ENCODE measurements at regions not wholly inside any gene's neighbourhood (a gene's known extent, or its start where the extent isn't known, plus 50 kb on each side); places are given as distances from the start of the nearest gene placed in this dataset.
A peak's percentile ranks its signal among the peaks of the same experiment; 100 is the strongest.

DNA sequence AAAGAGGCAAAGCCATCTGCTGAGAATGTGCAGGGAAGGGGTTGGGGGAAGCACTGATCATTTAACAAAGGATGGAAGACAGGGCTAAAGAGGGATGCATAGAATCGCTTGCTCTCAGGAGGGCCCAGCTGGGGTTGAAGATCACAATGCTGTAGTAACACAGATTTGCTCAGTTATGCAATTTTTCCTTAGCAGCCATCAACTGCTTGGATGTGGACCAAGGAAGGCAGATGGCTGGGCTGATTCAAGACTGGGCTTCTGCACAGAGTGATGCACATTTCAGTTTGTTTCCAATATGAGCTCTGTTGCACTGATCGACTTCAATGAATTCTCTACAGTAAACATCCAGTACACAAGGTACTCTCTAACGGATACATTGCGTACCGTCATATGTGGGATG, 127.8 kb upstream of the TBL1X start:
- no peak for ATAC-seq
- H3K27ac ChIP-seq, result no peak overlapping the region
- peak in 2 of 4 donors; percentile 59 to 75 for DNase-seq
- H3K27me3 ChIP-seq, result no peaks in the 10 kb centered on the region
- peaks cover 0 to 17% of the 10 kb centered on the region in 2 donors for H3K4me1 ChIP-seq
- no peak overlapping the region for H3K4me3 ChIP-seq
- intact Hi-C loops (cut with DNase I), result no loop called here
- H3K36me3 ChIP-seq, result no peaks in the 10 kb centered on the region
- TF ChIP-seq, protein P1, sequence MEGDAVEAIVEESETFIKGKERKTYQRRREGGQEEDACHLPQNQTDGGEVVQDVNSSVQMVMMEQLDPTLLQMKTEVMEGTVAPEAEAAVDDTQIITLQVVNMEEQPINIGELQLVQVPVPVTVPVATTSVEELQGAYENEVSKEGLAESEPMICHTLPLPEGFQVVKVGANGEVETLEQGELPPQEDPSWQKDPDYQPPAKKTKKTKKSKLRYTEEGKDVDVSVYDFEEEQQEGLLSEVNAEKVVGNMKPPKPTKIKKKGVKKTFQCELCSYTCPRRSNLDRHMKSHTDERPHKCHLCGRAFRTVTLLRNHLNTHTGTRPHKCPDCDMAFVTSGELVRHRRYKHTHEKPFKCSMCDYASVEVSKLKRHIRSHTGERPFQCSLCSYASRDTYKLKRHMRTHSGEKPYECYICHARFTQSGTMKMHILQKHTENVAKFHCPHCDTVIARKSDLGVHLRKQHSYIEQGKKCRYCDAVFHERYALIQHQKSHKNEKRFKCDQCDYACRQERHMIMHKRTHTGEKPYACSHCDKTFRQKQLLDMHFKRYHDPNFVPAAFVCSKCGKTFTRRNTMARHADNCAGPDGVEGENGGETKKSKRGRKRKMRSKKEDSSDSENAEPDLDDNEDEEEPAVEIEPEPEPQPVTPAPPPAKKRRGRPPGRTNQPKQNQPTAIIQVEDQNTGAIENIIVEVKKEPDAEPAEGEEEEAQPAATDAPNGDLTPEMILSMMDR (IDR thresholded peaks at IDR 0.05), result no peak
- H3K9me3 ChIP-seq, result no peaks in the 10 kb centered on the region

DNA sequence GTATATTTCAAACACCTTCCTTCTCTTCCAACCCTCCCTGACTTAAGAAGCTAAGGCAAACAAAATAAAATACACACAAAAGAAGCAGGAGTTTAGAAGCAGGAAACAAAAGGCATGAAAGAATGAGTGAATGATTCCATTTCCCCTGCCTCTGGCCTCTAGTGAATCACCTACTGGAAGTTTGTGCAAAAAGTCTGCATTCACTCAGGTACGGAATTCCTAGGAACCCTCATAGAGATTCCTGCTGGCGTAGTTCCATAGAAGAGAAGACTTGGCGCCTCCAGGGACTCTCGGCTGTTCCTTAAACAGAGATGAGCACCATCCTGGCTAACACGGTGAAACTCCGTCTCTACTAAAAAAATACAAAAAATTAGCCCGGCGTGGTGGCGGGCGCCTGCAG, 125.9 kb upstream of the TBL1X start:
- H3K4me1 ChIP-seq, result peaks cover 0 to 20% of the 10 kb centered on the region in 2 donors

DNA sequence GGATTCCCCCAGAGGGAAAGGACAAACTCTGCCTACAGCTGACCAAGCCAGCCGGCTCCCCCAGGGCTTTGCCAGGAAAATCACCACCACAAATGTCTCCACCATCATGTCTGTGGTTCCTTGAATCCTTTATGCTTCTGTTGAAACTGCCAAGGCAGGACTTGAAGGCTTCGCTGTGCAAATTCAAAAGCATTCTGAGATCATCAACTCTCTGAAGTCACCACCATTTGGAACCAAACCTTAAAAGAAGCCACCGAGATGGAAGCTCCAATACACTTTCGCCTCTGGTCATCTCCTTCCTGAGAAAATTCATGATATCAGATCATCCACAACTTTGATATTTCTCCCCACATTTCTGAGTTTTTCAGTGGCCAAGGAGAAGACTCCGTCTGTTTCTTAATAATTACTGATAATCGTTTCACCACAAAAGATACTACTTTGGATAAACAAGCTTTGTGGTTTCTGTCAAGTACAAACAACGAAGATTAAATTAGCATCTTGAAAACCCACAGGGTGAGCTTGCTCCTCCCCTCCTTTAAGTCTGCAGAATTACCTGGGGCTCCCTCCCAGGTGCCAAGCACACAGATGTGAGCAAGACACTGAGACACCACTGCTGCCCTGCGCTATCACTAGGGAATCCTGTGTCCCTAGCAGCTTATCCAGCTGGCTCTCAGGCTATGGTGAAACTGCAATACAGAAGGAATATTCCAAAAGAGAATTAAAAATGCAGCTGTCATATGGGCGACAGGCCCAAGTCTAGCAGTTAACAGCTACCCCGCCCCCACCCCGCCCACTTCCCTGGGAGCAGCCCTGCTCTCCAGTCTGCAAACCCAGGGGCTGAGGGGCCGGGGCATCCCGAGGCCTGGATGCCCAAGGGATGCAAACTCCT, 125.0 kb upstream of the TBL1X start:
- Histone ChIP-seq H3K4me1 (peaks cover 0 to 20% of the 10 kb centered on the region in 2 donors), H3K4me3 (no peak overlapping the region), H3K27ac (peak overlapping the region; percentile 69 to 96), H3K27me3 (no peaks in the 10 kb centered on the region), H3K36me3 (no peaks in the 10 kb centered on the region), H3K9me3 (no peaks in the 10 kb centered on the region)
- intact Hi-C loops (cut with DNase I), result loop anchor here in 1 of 2 donors (5.0 kb wide), 1 partner anchor 122 kb away; no protein-coding TSS in a partner anchor
- DNase-seq (peak in 2 of 4 donors; percentile 66 to 73), ATAC-seq (no peak)
- TF ChIP-seq, protein P1 (IDR thresholded peaks at IDR 0.05), result no peak

More for the DNA sequence above, 125.9 kb upstream of the TBL1X start:
- intact Hi-C loops (cut with DNase I), result no loop called here
- H3K27ac ChIP-seq, result no peak overlapping the region
- DNase-seq (no peak), ATAC-seq (no peak)
- no peaks in the 10 kb centered on the region for H3K9me3 ChIP-seq
- H3K4me3 ChIP-seq, result no peak overlapping the region
- H3K36me3 ChIP-seq, result no peaks in the 10 kb centered on the region
- H3K27me3 ChIP-seq, result no peaks in the 10 kb centered on the region
- TF ChIP-seq, protein P1 (IDR thresholded peaks at IDR 0.05), result no peak

DNA sequence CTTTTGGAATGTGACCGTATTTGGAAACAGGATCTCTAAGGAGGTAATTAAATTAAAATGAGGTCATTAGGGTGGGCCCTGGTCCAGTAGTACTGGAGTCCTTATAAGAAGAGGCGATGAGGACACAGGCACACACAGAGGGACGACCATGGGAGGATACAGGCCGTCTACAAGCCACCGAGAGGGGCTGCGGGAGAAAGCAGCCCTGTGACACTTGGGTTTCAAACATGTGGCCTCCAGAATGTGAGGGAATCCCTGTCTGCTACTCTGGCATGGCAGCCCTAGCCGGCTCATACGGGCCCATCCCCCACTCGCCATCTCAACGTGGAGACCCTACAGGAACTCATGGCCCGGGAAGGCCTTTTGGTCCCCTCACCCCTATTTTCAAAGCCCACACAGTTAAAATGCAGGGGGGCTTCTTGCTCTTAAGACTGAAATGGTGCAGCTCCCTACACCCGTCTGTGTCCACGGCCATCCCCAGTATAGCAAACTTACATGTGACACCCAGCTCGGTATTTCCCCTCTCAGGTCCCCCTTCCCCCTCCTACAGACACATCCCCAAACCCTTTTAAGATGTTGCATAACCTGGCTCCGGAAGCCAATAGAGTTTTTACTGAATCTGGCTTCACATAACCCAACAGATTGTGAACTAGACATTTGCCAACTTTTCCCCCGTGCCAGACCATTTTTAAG, 124.1 kb upstream of the TBL1X start:
- DNase-seq (peak in 3 of 4 donors; percentile 58 to 72 (median 67)), ATAC-seq (peak; percentile 64)
- Histone ChIP-seq H3K9me3 (no peaks in the 10 kb centered on the region), H3K4me1 (peaks cover 0 to 20% of the 10 kb centered on the region in 2 donors), H3K36me3 (no peaks in the 10 kb centered on the region), H3K27ac (peak overlapping the region; percentile 69 to 96), H3K4me3 (no peak overlapping the region), H3K27me3 (no peaks in the 10 kb centered on the region)
- TF ChIP-seq, protein P1 (IDR thresholded peaks at IDR 0.05), result no peak
- intact Hi-C loops (cut with DNase I), result loop anchor here in 1 of 2 donors (5.0 kb wide), 1 partner anchor 122 kb away; no protein-coding TSS in a partner anchor
